HG02763 (cell line): ENCODE measurements at regions not wholly inside any gene's neighbourhood (a gene's known extent, or its start where the extent isn't known, plus 50 kb on each side); places are given as distances from the start of the nearest gene placed in this dataset.
"Not testable (repeated sequence)": the region's sequence is repeated elsewhere in the genome, so short reads cannot be mapped to it uniquely, and the experiment has no call there.

Experiments
- ATAC-seq: cut with Tn5 transposase; IDR thresholded peaks from one replicate; pipeline ENCODE4 v1.9.1; 2021; ENCODE audit warnings: mild to moderate bottlenecking, moderate library complexity; ENCODE audit not compliant: unreplicated experiment

DNA sequence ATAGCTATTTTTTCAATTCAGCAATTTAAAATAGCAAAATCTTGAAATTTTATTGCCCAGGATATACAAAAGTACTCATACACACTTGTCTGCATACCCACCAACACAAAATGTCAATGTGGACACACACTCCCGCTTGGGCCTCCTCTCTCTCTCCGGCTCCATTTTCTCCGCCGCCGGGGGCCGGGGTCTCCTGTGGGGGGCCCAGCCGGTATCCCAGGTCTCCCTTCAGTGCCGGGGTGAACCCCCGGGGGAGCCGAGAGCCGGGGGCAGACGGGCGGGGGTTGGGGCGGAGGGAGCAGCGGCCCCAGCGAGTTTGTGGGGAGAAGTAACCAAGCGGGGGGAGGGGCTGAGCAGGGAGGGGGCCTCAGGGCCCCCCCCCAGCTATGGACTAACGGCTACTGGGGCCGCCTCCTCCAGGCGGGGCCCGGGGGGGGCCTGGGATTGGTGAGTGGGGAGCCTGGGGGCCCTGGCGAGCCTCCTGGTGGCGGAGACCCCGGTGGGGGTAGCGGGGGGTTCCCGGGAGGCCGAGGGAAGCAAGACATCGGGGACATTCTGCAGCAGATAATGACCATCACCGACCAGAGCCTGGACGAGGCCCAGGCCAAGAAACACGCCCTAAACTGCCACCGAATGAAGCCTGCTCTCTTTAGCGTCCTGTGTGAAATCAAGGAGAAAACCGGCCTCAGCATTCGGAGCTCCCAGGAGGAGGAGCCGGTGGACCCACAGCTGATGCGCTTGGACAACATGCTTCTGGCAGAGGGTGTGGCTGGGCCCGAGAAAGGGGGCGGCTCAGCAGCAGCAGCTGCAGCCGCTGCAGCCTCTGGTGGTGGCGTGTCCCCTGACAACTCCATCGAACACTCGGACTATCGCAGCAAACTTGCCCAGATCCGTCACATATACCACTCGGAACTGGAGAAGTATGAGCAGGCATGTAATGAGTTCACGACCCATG, 56.6 kb downstream of the CHST2 start:
- ATAC-seq, result not testable (repeated sequence)

DNA sequence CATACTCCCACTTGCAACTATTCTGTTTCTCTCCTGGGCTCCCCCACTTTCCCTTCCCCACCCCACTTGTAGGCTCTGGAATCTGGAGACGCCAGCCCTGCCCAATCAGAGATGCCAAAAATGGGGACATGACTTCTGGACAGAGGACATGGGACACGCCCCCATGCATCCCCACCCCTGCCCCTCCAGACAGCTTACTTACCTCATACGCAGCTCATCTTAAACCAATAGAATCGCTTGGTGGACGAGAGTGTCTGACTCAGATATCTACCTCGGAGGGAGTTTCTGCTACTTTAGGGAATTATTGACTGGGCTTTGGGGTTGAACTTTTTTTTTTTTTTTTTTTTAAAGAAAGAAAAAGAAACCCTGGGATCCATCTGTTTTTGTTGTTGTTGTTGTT, 58.4 kb downstream of the CHST2 start:
- ATAC-seq, result not testable (repeated sequence)

DNA sequence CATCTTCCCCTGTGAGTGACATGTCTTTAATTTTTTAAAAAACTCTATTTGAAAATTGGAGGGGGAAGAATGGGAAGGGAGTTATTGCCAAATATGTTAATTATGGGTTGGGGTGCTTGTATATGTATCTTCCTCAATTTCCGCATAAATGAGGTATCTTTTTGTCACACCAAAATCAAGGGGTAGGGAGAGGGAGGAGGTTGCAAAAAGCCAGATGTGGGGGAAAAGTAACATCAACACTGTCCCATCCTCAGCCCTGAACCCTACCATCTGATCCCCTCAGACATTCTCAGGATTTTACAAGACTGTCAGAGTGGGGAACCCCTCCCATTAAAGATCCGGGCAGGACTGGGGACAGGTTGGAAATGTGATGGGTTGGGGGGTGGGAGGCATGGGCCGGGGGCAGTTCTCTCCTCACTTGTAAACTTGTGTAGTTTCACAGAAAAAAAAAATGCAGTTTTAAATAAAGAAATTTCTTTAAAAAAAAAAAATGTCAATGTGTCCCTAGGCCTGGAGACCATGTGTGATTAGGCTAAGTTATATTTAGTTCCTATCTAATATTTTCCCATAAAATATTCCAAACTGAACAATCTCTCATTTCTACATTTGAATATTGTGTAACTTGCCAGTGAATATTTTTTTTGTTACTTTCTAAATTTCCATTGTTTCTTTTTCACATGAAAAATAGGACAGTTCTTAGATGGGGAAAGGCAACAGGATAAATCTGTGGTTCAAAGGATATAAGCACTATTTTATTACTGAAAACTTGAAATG, 59.4 kb downstream of the CHST2 start:
- not testable (repeated sequence) for ATAC-seq

DNA sequence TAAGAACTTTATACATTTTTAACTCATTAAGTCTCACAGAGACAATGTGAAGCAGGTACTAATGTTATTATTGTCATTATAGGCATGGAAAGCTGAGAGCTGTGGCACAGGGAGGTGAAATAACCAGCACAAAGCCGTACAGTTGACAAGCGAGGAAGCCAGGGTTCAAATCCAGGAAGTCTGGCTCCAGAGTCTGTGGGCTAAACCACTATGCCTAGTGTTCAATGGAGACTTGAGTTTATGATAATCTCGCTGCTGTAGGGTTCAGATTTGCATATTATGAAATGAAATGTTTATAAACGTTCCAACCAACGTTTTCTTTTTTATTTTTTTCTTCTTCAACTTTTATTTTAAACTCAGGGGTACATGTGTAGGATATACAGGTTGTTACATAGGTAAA, 60.0 kb downstream of the CHST2 start:
- no peak for ATAC-seq

DNA sequence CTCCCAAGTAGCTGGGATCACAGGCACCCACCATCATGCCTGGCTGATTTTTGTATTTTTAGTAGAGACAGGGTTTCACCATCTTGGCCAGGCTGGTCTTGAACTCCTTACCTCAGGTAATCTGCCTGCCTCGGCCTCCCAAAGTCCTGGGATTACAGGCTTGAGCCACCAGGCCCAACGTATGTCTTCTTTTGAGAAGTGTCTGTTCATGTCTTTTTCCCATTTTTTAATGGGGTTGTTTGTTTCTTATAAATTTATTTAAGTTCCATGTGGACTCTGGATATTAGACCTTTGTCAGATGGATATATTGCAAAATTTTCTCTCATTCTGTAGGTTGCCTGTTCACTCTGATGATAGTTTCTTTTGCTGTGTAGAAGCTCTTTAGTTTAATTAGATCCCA, 61.3 kb downstream of the CHST2 start:
- not testable (repeated sequence) for ATAC-seq

DNA sequence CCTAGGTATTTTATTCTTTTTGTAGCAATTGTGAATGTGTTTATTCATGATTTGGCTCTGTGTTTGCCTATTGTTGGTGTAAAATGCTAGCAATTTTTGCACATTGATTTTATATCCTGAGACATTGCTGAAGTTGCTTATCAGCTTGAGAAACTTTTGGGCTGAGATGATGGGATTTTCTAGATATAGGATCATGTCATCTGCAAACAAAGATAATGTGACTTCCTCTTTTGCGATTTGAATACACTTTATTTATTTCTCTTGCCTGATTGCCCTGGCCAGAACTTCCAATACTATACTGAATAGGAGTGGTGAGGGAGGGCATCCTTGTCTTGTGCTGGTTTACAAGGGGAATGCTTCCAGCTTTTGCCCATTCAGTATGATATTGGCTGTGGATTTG, 62.4 kb downstream of the CHST2 start:
- ATAC-seq, result not testable (repeated sequence)

DNA sequence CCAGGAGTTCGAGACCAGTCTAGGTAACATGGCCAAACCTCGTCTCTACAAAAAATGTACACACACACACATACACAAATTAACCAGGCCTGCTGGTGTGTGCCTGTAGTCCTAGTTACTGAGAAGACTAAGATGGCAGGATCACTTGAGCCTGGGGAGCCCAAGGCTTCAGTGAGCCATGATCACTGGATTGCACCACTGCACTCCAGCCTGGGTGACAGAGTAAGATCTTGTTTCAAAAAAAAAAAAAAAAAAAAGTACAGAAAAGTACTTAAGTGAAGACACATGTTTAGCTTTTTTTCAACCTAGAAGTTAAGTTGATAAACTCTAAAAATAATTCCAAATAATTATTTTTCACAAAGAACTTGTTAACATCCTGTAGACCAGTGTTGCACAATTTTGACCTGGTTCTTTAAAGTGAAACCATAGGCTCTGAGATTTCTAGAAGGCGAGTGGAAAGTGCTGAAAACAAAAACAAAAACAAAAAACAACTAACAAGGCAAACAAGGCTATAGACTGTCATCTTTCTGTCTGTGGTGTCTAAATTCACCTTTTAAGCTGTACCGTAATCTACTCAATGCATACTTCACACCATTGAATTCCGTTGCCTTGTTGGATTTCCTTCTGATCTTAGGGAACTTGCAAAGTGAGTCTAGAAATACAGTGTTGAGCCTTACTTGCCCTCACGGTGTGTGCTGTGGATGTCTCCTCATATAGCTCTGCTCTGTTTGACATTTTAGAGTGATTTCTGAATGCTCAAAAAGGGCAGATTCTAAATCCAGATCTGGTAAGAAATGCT, 63.5 kb downstream of the CHST2 start:
- no peak for ATAC-seq

DNA sequence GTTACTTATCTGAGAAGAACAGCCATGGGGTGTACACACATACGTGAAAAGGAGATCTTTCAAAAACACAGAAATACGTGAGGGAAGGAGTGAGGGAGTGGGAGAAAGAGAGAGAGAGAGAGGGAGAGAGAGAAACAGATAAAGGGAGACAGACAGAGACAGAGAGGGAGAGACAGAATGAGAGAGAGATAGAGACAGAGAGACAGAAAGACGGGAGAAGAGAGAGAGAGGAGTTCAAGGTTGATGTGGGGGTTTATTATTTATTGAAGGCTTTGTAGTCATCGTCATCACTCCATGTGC, 64.0 kb downstream of the CHST2 start:
- ATAC-seq, result no peak

DNA sequence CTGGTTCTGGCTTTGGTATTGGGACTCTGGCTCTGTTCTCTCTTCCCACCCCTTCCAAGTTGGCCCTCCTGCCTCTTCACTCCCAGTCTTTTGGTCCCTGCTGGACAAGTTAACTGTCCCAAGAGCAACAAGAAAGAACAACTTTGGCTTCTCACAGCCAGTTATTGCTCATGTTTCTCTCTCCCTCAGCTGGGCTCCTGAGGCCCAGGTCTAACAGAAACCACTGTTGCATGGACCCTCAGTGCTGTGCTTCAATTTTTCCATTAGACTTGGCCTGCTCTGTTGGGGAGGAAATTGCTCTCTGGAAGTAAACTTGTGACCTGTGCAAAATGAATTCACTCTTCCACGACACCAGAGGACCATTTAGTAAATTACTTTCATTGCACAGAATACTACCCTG, 64.5 kb downstream of the CHST2 start:
- no peak for ATAC-seq

DNA sequence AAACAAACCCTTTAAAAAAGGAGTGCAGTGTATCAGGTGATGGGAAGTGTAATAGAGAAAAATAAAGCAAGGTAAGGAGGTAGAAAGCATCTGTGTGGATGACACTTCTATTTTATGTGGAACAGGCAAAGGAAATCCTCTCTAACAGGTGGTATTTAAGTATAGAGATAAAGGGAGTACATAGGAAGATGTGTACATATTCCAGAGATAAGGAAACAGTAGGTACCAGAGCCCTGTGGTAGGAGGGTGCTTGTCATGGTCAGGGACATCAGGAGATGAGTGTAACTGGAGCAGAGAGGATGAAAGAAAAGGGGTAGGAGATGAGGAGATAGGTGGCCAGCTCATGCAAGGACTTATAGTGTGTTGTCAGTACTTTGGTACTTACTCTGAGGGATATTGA, 65.8 kb downstream of the CHST2 start:
- no peak for ATAC-seq

DNA sequence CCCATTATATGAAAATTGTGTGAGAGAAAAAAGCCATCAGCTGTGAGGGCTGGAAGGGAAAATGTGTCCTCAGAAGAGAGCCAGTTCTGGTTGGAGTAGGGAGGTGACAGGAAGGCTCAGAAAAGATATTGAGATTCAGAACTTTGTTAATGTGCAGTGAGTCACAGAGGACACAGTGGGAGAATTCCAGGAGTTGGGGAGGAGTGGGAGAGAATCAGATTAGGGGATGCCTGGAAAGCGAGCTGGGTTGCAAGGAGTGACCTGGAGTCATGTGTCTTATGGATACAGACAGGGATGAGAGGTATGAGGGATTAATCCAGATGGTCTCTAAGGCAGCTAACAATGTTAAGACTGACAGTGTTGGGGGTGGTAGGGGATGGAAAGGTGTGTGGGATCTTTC, 67.5 kb downstream of the CHST2 start:
- no peak for ATAC-seq

DNA sequence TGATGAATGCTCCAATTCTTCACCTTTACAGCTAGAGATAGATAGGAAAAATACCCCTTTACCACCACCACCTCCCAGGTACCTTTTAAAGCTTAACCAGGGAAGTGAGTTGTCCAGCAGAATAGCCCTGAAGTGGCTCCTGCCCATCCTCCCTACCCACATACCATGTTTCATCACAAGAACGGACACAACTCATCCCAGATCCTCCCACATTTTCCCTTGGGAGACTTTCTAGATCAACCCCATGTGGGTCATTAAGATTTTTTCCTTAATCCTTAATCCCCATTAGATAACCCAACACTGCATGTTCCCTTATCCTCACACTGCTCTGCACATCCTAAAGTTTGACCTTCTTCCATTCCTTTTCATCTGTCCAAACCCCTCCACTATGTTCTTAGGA, 69.3 kb downstream of the CHST2 start:
- ATAC-seq, result no peak

DNA sequence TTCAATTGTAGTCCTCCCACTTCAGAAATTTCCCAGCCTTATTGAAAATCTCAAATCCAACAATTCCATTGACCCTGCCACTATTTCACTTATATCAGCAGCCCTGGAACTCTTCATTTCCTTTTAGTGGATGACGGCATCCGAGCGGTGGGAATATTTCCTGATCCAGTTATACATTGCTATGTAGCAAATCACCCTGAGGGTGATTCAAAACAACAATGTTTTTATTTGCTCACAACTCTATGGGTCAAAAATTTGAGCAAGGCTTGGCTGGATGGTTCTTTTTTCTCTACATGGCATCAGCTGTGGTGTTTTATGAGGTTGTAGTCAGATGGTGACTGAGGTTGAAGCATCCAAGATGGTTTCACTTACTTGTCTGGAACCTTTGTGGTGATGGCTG, 70.5 kb downstream of the CHST2 start:
- ATAC-seq, result no peak

DNA sequence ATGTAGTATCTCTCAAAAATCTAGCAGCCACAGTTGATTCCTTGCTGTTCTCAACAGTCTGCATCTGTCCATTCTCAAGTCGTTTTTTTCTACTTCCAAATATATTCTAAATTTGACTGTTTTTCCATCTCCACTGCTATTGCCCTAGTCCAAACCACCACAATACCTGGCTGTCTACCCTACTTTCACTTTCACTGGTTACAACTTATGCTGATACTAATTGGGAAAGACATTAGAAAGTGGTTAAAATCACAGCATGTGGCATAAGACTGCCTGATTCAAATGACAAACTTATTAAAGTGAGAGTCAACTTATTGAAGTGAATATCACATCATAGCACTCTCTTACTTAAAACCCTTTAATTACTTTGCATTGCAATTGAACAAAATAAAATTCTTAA, 72.6 kb downstream of the CHST2 start:
- ATAC-seq, result no peak

DNA sequence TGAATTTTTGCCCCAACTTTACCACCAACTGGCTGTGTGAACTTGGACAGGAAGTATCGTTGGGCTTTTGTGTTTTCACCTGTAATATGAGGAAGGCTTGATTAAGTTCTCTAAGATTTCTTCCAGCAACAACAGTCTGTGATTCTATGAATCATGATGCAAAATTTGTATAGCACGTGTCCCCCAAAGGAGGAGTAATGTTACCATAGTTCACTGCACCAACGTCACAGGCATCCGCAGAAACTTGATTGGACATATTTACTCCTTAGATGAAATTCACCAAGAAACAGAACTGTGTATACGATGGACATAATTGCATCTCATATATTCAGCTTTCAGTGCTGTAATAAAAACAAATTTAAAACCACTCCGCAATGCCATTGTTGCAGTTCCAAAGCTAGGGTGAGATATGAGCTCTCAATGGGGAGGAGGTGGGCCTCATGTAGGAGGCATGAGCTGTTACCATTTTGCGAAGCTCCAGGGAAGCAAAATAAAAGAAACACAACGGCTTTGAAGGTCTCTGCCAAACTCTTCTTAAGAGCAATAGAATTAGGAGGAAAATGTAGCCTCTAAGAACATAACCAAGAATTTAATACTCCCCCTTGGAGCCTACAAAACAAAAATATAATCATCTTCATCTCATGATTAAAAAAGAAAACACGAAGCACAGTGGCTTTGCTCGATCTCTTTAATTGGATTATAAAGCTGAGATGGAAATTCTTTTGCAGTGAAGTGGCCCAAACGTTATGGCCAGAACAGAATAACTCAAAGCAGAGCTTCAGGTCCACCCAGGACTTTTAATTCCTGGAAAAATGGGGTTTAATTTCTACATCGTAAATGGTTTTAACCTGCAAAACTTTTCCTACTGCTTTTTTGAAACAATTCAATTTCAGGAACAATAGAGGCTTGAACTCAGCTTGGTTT, 80.7 kb downstream of the CHST2 start:
- ATAC-seq, result no peak

DNA sequence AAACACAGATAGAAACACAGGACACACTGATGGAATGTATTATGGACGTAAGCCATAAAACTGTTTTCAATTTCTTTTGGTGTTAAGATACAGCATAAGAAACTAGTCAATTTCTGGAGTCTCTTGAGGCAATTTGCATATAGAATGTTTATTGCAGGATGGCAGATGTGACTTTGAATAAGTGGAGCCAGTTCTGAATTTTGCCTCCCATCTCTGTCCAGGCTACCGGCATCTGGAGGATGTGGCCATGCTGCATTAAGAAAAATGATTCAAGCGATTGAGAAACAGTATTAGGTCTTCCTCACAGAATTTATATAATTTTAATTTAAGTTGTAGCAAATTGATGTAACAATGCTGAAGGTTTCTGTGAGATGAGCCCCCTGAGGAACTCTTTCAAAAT, 81.5 kb downstream of the CHST2 start:
- ATAC-seq, result no peak

DNA sequence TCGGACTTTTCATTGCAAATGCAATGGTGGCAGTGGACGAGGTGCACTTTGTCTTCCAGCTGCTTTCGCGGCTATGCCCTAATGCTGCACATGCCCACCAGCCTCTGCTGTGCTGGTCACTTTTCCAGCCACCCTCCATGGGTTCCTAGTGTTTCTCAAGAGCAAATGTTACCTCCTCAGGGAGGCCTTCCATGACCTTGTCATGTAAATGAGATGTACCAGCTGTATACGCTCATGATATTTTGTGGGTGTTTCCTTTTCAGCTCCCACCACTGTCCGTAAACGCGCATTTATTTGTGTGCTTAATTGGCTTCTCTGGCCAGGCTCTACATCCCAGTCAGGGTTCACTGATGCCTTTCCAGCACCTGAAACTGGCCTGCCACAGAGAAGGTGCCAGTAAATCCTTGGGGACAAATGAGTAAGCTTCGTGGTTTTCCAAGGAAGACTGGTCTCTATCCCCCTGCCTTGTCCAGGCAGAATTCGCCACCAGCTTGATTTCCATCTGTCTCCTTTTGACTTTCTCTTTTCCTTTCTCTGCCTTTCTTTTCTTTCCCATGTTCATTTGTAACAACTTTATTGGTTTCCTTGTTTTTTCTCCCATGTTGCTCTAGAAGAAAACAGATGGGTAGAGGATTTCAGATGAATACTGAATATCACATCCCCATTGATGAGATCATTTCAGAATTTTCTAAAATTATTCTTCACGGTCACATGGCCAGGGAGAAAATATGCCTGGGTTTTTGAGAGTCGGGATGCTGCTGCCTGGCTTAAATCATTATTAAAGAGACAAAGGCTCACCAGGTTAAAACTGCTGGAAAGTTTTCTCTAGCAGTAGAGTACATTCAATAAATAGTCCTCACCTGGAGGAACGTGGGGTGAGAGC, 82.5 kb downstream of the CHST2 start:
- no peak for ATAC-seq

DNA sequence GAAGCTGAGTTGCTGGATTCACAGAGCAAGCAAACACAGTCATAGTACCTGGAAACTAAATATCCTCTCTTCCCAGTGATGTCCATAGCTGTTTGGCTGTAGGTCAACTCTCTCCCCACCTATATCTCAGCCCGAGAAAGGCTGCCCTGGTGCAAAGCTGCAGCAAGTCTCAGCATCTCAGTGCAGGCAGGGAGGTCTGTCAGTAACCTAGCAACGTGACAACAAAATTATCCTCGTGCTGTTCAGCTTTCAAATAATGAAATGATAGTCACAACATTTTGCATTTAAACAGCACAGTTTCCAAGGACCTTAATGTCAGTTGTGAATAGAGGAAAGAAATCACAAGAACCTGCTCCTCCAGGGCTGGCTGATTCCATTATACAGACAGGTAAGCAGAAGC, 83.6 kb downstream of the CHST2 start:
- no peak for ATAC-seq

DNA sequence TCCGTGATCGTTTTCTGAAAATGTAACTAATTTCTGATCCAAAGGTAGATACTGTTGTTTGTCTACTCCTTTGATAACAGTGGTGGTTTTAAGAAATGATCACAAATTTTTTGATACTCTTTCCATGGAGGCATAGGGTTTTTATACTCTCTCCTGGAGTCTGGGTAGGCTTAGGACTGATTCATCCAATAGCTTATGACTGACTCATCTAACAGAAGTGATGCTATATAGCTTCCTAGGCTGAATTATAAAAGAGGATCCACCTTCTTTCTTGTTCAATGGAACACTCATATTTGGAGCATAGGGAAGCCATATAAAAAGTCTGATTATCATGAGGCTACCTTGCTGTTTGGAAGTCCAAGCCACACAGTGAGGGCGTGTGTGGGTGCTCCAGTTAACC, 84.3 kb downstream of the CHST2 start:
- no peak for ATAC-seq
